HEK293 (cell line): ENCODE measurements at regions not wholly inside any gene's neighbourhood (a gene's known extent, or its start where the extent isn't known, plus 50 kb on each side); places are given as distances from the start of the nearest gene placed in this dataset.

Experiments used
- CTCF ChIA-PET: fragments of 350-600 bp; formaldehyde crosslinking; extraction: SDS; loops from one replicate; lab custom pipeline; 2021; ENCODE audit warnings: antibody characterized with exemption; lab: Yijun Ruan, JAX
- POLR2A ChIA-PET: fragments of 300-600 bp; formaldehyde crosslinking; extraction: SDS; loops from one replicate; lab custom pipeline; 2020; ENCODE audit warnings: antibody characterized with exemption, inconsistent platforms; lab: Yijun Ruan, JAX
- H3K27ac ChIP-seq: fragments of 200-500 bp; sonication (Bioruptor generic); 2 replicates; pipeline ENCODE4 v1.5.1; 2014; ENCODE audit warnings: low read depth, low read length, control low read depth, inconsistent platforms; ENCODE audit errors: extremely low read depth
- H3K36me3 ChIP-seq, 2 experiments: fragments of 200-500 bp in 1 of 2; sonication (Bioruptor generic) in 1 of 2; 1 replicate in 1 of 2; 2 replicates in 1 of 2; pipeline ENCODE4 v1.5.1; 2014 to 2017; ENCODE audit warnings: inconsistent platforms in 2 of 2, low read length in 2 of 2; ENCODE audit not compliant: control insufficient read depth in 2 of 2, insufficient read depth in 1 of 2
- H3K4me1 ChIP-seq: fragments of 200-500 bp; sonication (Bioruptor generic); 2 replicates; pipeline ENCODE4 v1.5.1; 2014; ENCODE audit warnings: mild to moderate bottlenecking, low read length, inconsistent platforms; ENCODE audit not compliant: control insufficient read depth, insufficient read depth
- H3K4me3 ChIP-seq: 2 replicates; pipeline ENCODE4 v1.5.1; 2011; ENCODE audit warnings: low read depth, mild to moderate bottlenecking, control low read depth, low read length, moderate library complexity
- H3K9me3 ChIP-seq: fragments of 200-500 bp; sonication (Bioruptor generic); 2 replicates; pipeline ENCODE4 v1.5.1; 2014; ENCODE audit warnings: low read depth, low read length, inconsistent platforms; ENCODE audit not compliant: control insufficient read depth, insufficient read depth
- GFI1B ChIP-seq: fragments of 450-650 bp; formaldehyde crosslinking; IDR thresholded peaks from 2 replicates; pipeline ENCODE4 v1.5.1; 2016; ENCODE audit warnings: missing biosample characterization, missing genetic modification characterization
- KLF9 ChIP-seq: fragments of 450-650 bp; formaldehyde crosslinking; IDR thresholded peaks from 2 replicates; pipeline ENCODE4 v1.5.1; 2016; ENCODE audit warnings: missing biosample characterization, missing genetic modification characterization, low read depth
- ZBTB49 ChIP-seq: fragments of 450-650 bp; formaldehyde crosslinking; IDR thresholded peaks from 2 replicates; pipeline ENCODE4 v1.5.1; 2016; ENCODE audit warnings: missing biosample characterization, missing genetic modification characterization, low read depth
- ZNF416 ChIP-seq: fragments of 450-650 bp; formaldehyde crosslinking; IDR thresholded peaks from 2 replicates; pipeline ENCODE4 v1.5.1; 2016; ENCODE audit warnings: missing biosample characterization, missing genetic modification characterization
- ZNF433 ChIP-seq: fragments of 450-650 bp; formaldehyde crosslinking; IDR thresholded peaks from 2 replicates; pipeline ENCODE4 v1.5.1; 2016; ENCODE audit warnings: missing biosample characterization, missing genetic modification characterization, low read depth
- ZNF530 ChIP-seq: fragments of 450-650 bp; formaldehyde crosslinking; IDR thresholded peaks from 2 replicates; pipeline ENCODE4 v1.5.1; 2016; ENCODE audit warnings: low read depth, missing biosample characterization, missing genetic modification characterization
- ZNF555 ChIP-seq: fragments of 450-650 bp; formaldehyde crosslinking; conservative IDR thresholded peaks from 2 replicates; pipeline ENCODE4 v1.5.1; 2017; ENCODE audit warnings: missing biosample characterization, mild to moderate bottlenecking, missing genetic modification characterization, inconsistent platforms

GRCh38 chr2:106736221-106736620 is 149.7 kb downstream of the ST6GAL2 start (continued):
- TF ChIP-seq ZBTB49 (tag by site-specific recombination) (no peak), ZNF555 (tag by site-specific recombination) (no peak), ZNF530 (no peak)

- ChIA-PET POLR2A (no interaction called here), CTCF (interaction anchor here (0.5 kb wide), 1 partner anchor 157 kb away, joined by 3 read pairs; no protein-coding TSS in a partner anchor)
- TF ChIP-seq KLF9 = no peak
- H3K4me3 ChIP-seq = no peak overlapping the region
- H3K4me1 ChIP-seq = no peaks in the 10 kb centered on the region
- no peaks in the 10 kb centered on the region for H3K9me3 ChIP-seq
- H3K36me3 ChIP-seq = no peaks in the 10 kb centered on the region
- H3K27ac ChIP-seq = no peak overlapping the region
These were observed 140.5 kb downstream of the ST6GAL2 start for GRCh38 chr2:106745468-106745867.

GRCh38 chr2:106749823-106750222 is 136.1 kb downstream of the ST6GAL2 start:
- Histone ChIP-seq H3K36me3 (no peaks in the 10 kb centered on the region), H3K27ac (no peak overlapping the region), H3K4me3 (no peak overlapping the region), H3K9me3 (no peaks in the 10 kb centered on the region), H3K4me1 (no peaks in the 10 kb centered on the region)
- TF ChIP-seq GFI1B (tag by site-specific recombination) (no peak), ZNF416 (tag by site-specific recombination) (no peak), ZNF433 (tag by site-specific recombination) (no peak)
- POLR2A ChIA-PET = no interaction called here
- CTCF ChIA-PET = no interaction called here
